ENCODE measurements at regions not wholly inside any gene's neighbourhood (a gene's known extent, or its start where the extent isn't known, plus 50 kb on each side); places are given as distances from the start of the nearest gene placed in this dataset.

- Mint-ChIP-seq H3K36me3 (no peaks in the 10 kb centered on the region), H3K9me3 (peaks cover 9% of the 10 kb centered on the region), H3K4me1 (no peaks in the 10 kb centered on the region), H3K4me3 (no peak overlapping the region), H3K27me3 (no peaks in the 10 kb centered on the region), H3K27ac (no peak overlapping the region)
- no peak for DNase-seq
Observed at GRCh38 chr5:26828294-26828693, 210.1 kb downstream of the CDH9 start.

- H3K27me3 Mint-ChIP-seq: no peaks in the 10 kb centered on the region
- no peaks in the 10 kb centered on the region for H3K4me1 Mint-ChIP-seq
- no peak overlapping the region for H3K27ac Mint-ChIP-seq
- H3K36me3 Mint-ChIP-seq: no peaks in the 10 kb centered on the region
- DNase-seq: no peak
- H3K4me3 Mint-ChIP-seq: no peak overlapping the region
- peaks cover 27% of the 10 kb centered on the region for H3K9me3 Mint-ChIP-seq
Observed at GRCh38 chr5:26813235-26813634, 225.2 kb downstream of the CDH9 start.

- no peaks in the 10 kb centered on the region for H3K27me3 Mint-ChIP-seq
- H3K4me3 Mint-ChIP-seq: no peak overlapping the region
- no peak for DNase-seq
- peaks cover 24% of the 10 kb centered on the region for H3K9me3 Mint-ChIP-seq
- no peaks in the 10 kb centered on the region for H3K4me1 Mint-ChIP-seq
- no peaks in the 10 kb centered on the region for H3K36me3 Mint-ChIP-seq
- no peak overlapping the region for H3K27ac Mint-ChIP-seq
Observed at GRCh38 chr5:26812714-26813113, 225.7 kb downstream of the CDH9 start.

- Mint-ChIP-seq H3K4me1 (no peaks in the 10 kb centered on the region), H3K9me3 (peaks cover 9% of the 10 kb centered on the region), H3K36me3 (no peaks in the 10 kb centered on the region), H3K27ac (no peak overlapping the region), H3K27me3 (no peaks in the 10 kb centered on the region), H3K4me3 (no peak overlapping the region)
- no peak for DNase-seq
Observed at GRCh38 chr5:26807231-26808199, 230.9 kb downstream of the CDH9 start.

- no peak for DNase-seq
- Mint-ChIP-seq H3K4me3 (no peak overlapping the region), H3K27me3 (no peaks in the 10 kb centered on the region), H3K27ac (no peak overlapping the region), H3K36me3 (no peaks in the 10 kb centered on the region), H3K9me3 (peaks cover 7% of the 10 kb centered on the region), H3K4me1 (no peaks in the 10 kb centered on the region)
Observed at GRCh38 chr5:26805076-26805475, 233.3 kb downstream of the CDH9 start.

- peaks cover 7% of the 10 kb centered on the region for H3K9me3 Mint-ChIP-seq
- H3K4me3 Mint-ChIP-seq: no peak overlapping the region
- no peaks in the 10 kb centered on the region for H3K36me3 Mint-ChIP-seq
- no peak for DNase-seq
- H3K4me1 Mint-ChIP-seq: no peaks in the 10 kb centered on the region
- H3K27ac Mint-ChIP-seq: no peak overlapping the region
- no peaks in the 10 kb centered on the region for H3K27me3 Mint-ChIP-seq
Observed at GRCh38 chr5:26802944-26803343, 235.4 kb downstream of the CDH9 start.

- DNase-seq: no peak
- no peaks in the 10 kb centered on the region for H3K27me3 Mint-ChIP-seq
- H3K9me3 Mint-ChIP-seq: peaks cover 9% of the 10 kb centered on the region
- H3K36me3 Mint-ChIP-seq: no peaks in the 10 kb centered on the region
- no peaks in the 10 kb centered on the region for H3K4me1 Mint-ChIP-seq
- H3K27ac Mint-ChIP-seq: no peak overlapping the region
- H3K4me3 Mint-ChIP-seq: no peak overlapping the region
Observed at GRCh38 chr5:26791433-26791832, 247.0 kb downstream of the CDH9 start.

- Mint-ChIP-seq H3K4me1 (no peaks in the 10 kb centered on the region), H3K9me3 (peaks cover 9% of the 10 kb centered on the region), H3K4me3 (no peak overlapping the region), H3K36me3 (no peaks in the 10 kb centered on the region), H3K27ac (no peak overlapping the region), H3K27me3 (no peaks in the 10 kb centered on the region)
- DNase-seq: no peak
Observed at GRCh38 chr5:26791021-26791420, 247.4 kb downstream of the CDH9 start.

GRCh38 chr5:26763215-26763614 lies 275.2 kb downstream of the CDH9 start:
- DNase-seq: no peak
- Mint-ChIP-seq H3K36me3 (no peaks in the 10 kb centered on the region), H3K27me3 (no peaks in the 10 kb centered on the region), H3K4me3 (no peak overlapping the region), H3K4me1 (no peaks in the 10 kb centered on the region), H3K9me3 (peaks cover 4% of the 10 kb centered on the region), H3K27ac (no peak overlapping the region)

GRCh38 chr5:26761446-26761845 lies 276.9 kb downstream of the CDH9 start:
- Mint-ChIP-seq H3K9me3 (peaks cover 4% of the 10 kb centered on the region), H3K4me1 (no peaks in the 10 kb centered on the region), H3K36me3 (no peaks in the 10 kb centered on the region), H3K27me3 (no peaks in the 10 kb centered on the region), H3K27ac (no peak overlapping the region), H3K4me3 (no peak overlapping the region)
- DNase-seq: no peak

GRCh38 chr5:26761045-26761444 lies 277.3 kb downstream of the CDH9 start:
- no peaks in the 10 kb centered on the region for H3K36me3 Mint-ChIP-seq
- no peaks in the 10 kb centered on the region for H3K4me1 Mint-ChIP-seq
- DNase-seq: no peak
- H3K27me3 Mint-ChIP-seq: no peaks in the 10 kb centered on the region
- H3K9me3 Mint-ChIP-seq: peaks cover 4% of the 10 kb centered on the region
- no peak overlapping the region for H3K27ac Mint-ChIP-seq
- no peak overlapping the region for H3K4me3 Mint-ChIP-seq

- H3K9me3 Mint-ChIP-seq: peaks cover 7% of the 10 kb centered on the region
- no peak overlapping the region for H3K4me3 Mint-ChIP-seq
- H3K27me3 Mint-ChIP-seq: no peaks in the 10 kb centered on the region
- DNase-seq: no peak
- H3K27ac Mint-ChIP-seq: no peak overlapping the region
- no peaks in the 10 kb centered on the region for H3K36me3 Mint-ChIP-seq
- H3K4me1 Mint-ChIP-seq: no peaks in the 10 kb centered on the region
Observed at GRCh38 chr5:26757941-26758340, 280.4 kb downstream of the CDH9 start.

GRCh38 chr5:26749829-26750228 lies 288.6 kb downstream of the CDH9 start:
- H3K27ac Mint-ChIP-seq: no peak overlapping the region
- H3K36me3 Mint-ChIP-seq: no peaks in the 10 kb centered on the region
- no peak overlapping the region for H3K4me3 Mint-ChIP-seq
- no peak for DNase-seq
- H3K27me3 Mint-ChIP-seq: no peaks in the 10 kb centered on the region
- H3K9me3 Mint-ChIP-seq: peaks cover 7% of the 10 kb centered on the region
- no peaks in the 10 kb centered on the region for H3K4me1 Mint-ChIP-seq

- no peaks in the 10 kb centered on the region for H3K36me3 Mint-ChIP-seq
- H3K9me3 Mint-ChIP-seq: peaks cover 2% of the 10 kb centered on the region
- H3K4me3 Mint-ChIP-seq: no peak overlapping the region
- no peaks in the 10 kb centered on the region for H3K4me1 Mint-ChIP-seq
- H3K27me3 Mint-ChIP-seq: no peaks in the 10 kb centered on the region
- no peak overlapping the region for H3K27ac Mint-ChIP-seq
- no peak for DNase-seq
Observed at GRCh38 chr5:26740182-26740581, 298.2 kb downstream of the CDH9 start.

- no peak overlapping the region for H3K4me3 Mint-ChIP-seq
Observed at GRCh38 chr5:26737348-26738265, 300.8 kb downstream of the CDH9 start.

More at GRCh38 chr5:26737348-26738265, 300.8 kb downstream of the CDH9 start:
- no peak for DNase-seq
- no peaks in the 10 kb centered on the region for H3K4me1 Mint-ChIP-seq
- no peaks in the 10 kb centered on the region for H3K27me3 Mint-ChIP-seq
- H3K27ac Mint-ChIP-seq: no peak overlapping the region
- H3K36me3 Mint-ChIP-seq: no peaks in the 10 kb centered on the region
- peaks cover 4% of the 10 kb centered on the region for H3K9me3 Mint-ChIP-seq
